ENCODE measurements at regions not wholly inside any gene's neighbourhood (a gene's known extent, or its start where the extent isn't known, plus 50 kb on each side); places are given as distances from the start of the nearest gene placed in this dataset.

DNA sequence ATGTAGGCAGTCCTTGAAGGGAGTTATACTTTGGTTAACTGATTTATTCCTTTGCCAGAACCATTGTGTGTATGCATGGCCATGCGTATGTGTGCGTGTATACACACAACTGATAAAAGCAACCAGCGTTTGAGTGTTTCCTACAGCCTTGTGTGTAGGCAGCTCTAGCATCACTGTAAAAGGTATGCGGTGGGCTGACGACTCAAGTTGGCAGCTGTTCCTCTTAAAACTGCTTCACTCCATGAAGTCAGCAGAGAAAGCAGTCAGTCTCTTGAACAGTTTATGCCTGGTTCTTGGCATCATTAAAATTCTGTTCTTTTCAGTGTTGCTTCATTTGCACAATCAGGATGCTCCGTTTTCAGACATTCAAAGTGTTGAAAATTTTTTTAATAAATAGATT, 103.5 kb upstream of the FRMPD4 start:
- Histone ChIP-seq H3K4me1 (no peaks in the 10 kb centered on the region), H3K4me3 (no peak overlapping the region), H3K9me3 (no peaks in the 10 kb centered on the region), H3K27me3 (no peaks in the 10 kb centered on the region), H3K36me3 (no peaks in the 10 kb centered on the region), H3K27ac (no peak overlapping the region)
- 42% methylated on average over 5 of the region's 6 CpGs for WGBS (ENCODE audit: insufficient coverage, low coverage, low lambda C conversion rate, missing lambda C conversion rate)
- ATAC-seq = no peak
- no peak for DNase-seq
- intact Hi-C loops (cut with DNase I) = no loop called here
- TF ChIP-seq, protein P1, sequence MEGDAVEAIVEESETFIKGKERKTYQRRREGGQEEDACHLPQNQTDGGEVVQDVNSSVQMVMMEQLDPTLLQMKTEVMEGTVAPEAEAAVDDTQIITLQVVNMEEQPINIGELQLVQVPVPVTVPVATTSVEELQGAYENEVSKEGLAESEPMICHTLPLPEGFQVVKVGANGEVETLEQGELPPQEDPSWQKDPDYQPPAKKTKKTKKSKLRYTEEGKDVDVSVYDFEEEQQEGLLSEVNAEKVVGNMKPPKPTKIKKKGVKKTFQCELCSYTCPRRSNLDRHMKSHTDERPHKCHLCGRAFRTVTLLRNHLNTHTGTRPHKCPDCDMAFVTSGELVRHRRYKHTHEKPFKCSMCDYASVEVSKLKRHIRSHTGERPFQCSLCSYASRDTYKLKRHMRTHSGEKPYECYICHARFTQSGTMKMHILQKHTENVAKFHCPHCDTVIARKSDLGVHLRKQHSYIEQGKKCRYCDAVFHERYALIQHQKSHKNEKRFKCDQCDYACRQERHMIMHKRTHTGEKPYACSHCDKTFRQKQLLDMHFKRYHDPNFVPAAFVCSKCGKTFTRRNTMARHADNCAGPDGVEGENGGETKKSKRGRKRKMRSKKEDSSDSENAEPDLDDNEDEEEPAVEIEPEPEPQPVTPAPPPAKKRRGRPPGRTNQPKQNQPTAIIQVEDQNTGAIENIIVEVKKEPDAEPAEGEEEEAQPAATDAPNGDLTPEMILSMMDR (IDR thresholded peaks at IDR 0.05) = no peak
- TF ChIP-seq POLR2A (IDR thresholded peaks at IDR 0.05) = no peak

- intact Hi-C loops (cut with DNase I) = no loop called here
- DNase-seq = no peak
Measured at GRCh38 chrX:12042615-12043014, 95.7 kb upstream of the FRMPD4 start.

GRCh38 chrX:12052109-12052508, 86.2 kb upstream of the FRMPD4 start:
- H3K4me1 ChIP-seq = no peaks in the 10 kb centered on the region
- no peak for DNase-seq
- no peaks in the 10 kb centered on the region for H3K9me3 ChIP-seq
- intact Hi-C loops (cut with DNase I) = no loop called here
- TF ChIP-seq POLR2A (IDR thresholded peaks at IDR 0.05) = no peak
- TF ChIP-seq, protein P1 (IDR thresholded peaks at IDR 0.05) = no peak
- H3K27me3 ChIP-seq = no peaks in the 10 kb centered on the region
- no peak for ATAC-seq
- no peak overlapping the region for H3K27ac ChIP-seq
- no peaks in the 10 kb centered on the region for H3K36me3 ChIP-seq
- H3K4me3 ChIP-seq = no peak overlapping the region
- WGBS (ENCODE audit: insufficient coverage, low coverage, low lambda C conversion rate, missing lambda C conversion rate) = 27% methylated on average over 1 of the region's 1 CpG

More at GRCh38 chrX:12042615-12043014, 95.7 kb upstream of the FRMPD4 start:
- Histone ChIP-seq H3K9me3 (no peaks in the 10 kb centered on the region), H3K27me3 (no peaks in the 10 kb centered on the region), H3K36me3 (no peaks in the 10 kb centered on the region), H3K27ac (no peak overlapping the region), H3K4me1 (no peaks in the 10 kb centered on the region), H3K4me3 (no peak overlapping the region)
- WGBS (ENCODE audit: insufficient coverage, low coverage, low lambda C conversion rate, missing lambda C conversion rate) = 63% methylated on average over 3 of the region's 4 CpGs
- ATAC-seq = no peak
- no peak for TF ChIP-seq POLR2A (IDR thresholded peaks at IDR 0.05)
- TF ChIP-seq, protein P1 (IDR thresholded peaks at IDR 0.05) = no peak

DNA sequence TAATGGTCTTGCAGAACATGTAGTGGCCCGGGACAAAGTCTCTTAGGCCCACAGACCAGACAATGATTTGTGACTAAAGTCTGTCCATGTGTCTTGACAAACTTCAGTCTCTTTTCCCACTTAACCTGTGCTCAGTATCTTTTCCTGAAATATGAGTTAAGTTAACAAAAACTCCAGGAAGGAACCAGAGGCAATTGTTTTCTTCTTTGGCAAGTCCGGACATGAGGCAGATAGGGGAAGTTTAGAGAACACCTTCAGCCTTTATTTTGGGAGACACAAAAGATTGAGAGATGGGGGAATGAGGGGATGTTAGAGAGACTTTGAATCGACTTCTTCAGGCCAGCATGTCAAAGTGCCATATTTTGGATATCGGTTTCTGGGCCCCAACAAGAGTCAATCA, 80.2 kb upstream of the FRMPD4 start:
- ATAC-seq = no peak
- no peaks in the 10 kb centered on the region for H3K27me3 ChIP-seq
- TF ChIP-seq POLR2A (IDR thresholded peaks at IDR 0.05) = no peak
- TF ChIP-seq, protein P1 (IDR thresholded peaks at IDR 0.05) = no peak
- no peaks in the 10 kb centered on the region for H3K4me1 ChIP-seq
- no peaks in the 10 kb centered on the region for H3K36me3 ChIP-seq
- no peaks in the 10 kb centered on the region for H3K9me3 ChIP-seq
- H3K27ac ChIP-seq = no peak overlapping the region
- DNase-seq = no peak
- intact Hi-C loops (cut with DNase I) = no loop called here
- 46% methylated on average over 4 of the region's 4 CpGs for WGBS (ENCODE audit: insufficient coverage, low coverage, low lambda C conversion rate, missing lambda C conversion rate)
- no peak overlapping the region for H3K4me3 ChIP-seq

Measured in right lobe of liver (tissue), 6 donors.